HCT116 (cell line): ENCODE measurements at regions not wholly inside any gene's neighbourhood (a gene's known extent, or its start where the extent isn't known, plus 50 kb on each side); places are given as distances from the start of the nearest gene placed in this dataset.

ENCODE experiments used
- ATAC-seq: fragments of 200-7000 bp; cut with Tn5 transposase; 2 replicates; pipeline ENCODE4 v1.9.1; 2020; ENCODE audit warnings: mild to moderate bottlenecking, moderate library complexity
- BruUV-seq: library from RNA; stranded (reverse); fragments of 400-500 nt; replicated peaks from 2 replicates; lab custom pipeline; 2021; lab: Mats Ljungman, UMichigan
- CTCF ChIA-PET: fragments of 300-600 bp; sonication (Branson Sonifier 250); formaldehyde crosslinking; loops from one replicate; lab custom pipeline; 2021; ENCODE audit warnings: antibody characterized with exemption; lab: Charles Lee
- POLR2A ChIA-PET: fragments of 300-600, 350-600 bp; sonication (Branson Sonifier 250); formaldehyde crosslinking; loops from one replicate; lab custom pipeline; 2021; ENCODE audit warnings: antibody characterized with exemption; lab: Charles Lee
- RAD21 ChIA-PET, 2 experiments: fragments of 300-600 bp; sonication (Branson Sonifier 250); formaldehyde crosslinking; loops; one replicate each; lab custom pipeline; 2023; ENCODE audit warnings: low total read pairs in 2 of 2; ENCODE audit not compliant: uncharacterized antibody in 2 of 2, unreplicated experiment in 2 of 2, low non-redundant PET in 1 of 2; lab: Charles Lee
- DNase-seq: peaks from one replicate; pipeline ENCODE4 v3.0.0-alpha.2; 2010; ENCODE audit warnings: low read depth, low spot score
- H2AFZ ChIP-seq: fragments of 200-600 bp; shearing (Covaris generic), sonication (generic); 2 replicates; pipeline ENCODE4 v1.6.1; 2017; ENCODE audit warnings: low read depth, mixed run types, mixed read lengths, antibody characterized with exemption, low read length; ENCODE audit not compliant: poor library complexity, severe bottlenecking
- H3K27ac ChIP-seq: 2 replicates; pipeline ENCODE4 v1.5.1; 2012; ENCODE audit warnings: low read depth, low read length
- H3K27me3 ChIP-seq: fragments of 200-600 bp; sonication (generic); 2 replicates; pipeline ENCODE4 v1.6.1; 2016; ENCODE audit warnings: mixed run types, low read length, mixed read lengths; ENCODE audit not compliant: insufficient read depth
- H3K36me3 ChIP-seq, 2 experiments: fragments of 200-500 bp in 1 of 2; fragments of 200-600 bp in 1 of 2; sonication (Bioruptor generic) in 1 of 2; sonication (generic) in 1 of 2; 2 replicates each; pipeline versions ENCODE4 v1.5.1 to v1.6.1; 2014 to 2016; ENCODE audit warnings: low read length in 2 of 2, inconsistent platforms in 1 of 2, mixed read lengths in 1 of 2, mixed run types in 1 of 2; ENCODE audit not compliant: insufficient read depth in 2 of 2, control insufficient read depth in 1 of 2
- H3K4me1 ChIP-seq, 2 experiments: fragments of 200-600 bp in 1 of 2; sonication (generic) in 1 of 2; 2 replicates each; pipeline versions ENCODE4 v1.5.1 to v1.6.1; 2012 to 2017; ENCODE audit warnings: low read length in 2 of 2, inconsistent platforms in 1 of 2, mild to moderate bottlenecking in 1 of 2, mixed read lengths in 1 of 2, mixed run types in 1 of 2, moderate library complexity in 1 of 2; ENCODE audit not compliant: insufficient read depth in 2 of 2, control insufficient read depth in 1 of 2
- H3K4me2 ChIP-seq: fragments of 200-600 bp; sonication (generic); 2 replicates; pipeline ENCODE4 v1.6.1; 2017; ENCODE audit warnings: mixed run types, low read length, mixed read lengths
- H3K4me3 ChIP-seq, 2 experiments: fragments of 200-600 bp in 1 of 2; sonication (generic) in 1 of 2; replicated peaks in 1 of 2; 2 replicates each; pipeline ENCODE4 v1.5.1; 2011 to 2016; ENCODE audit warnings: low read length in 2 of 2, control low read depth in 1 of 2, low read depth in 1 of 2, mild to moderate bottlenecking in 1 of 2, mixed read lengths in 1 of 2, mixed run types in 1 of 2
- H3K79me2 ChIP-seq: fragments of 200-600 bp; sonication (generic); 2 replicates; pipeline ENCODE4 v1.6.1; 2017; ENCODE audit warnings: mild to moderate bottlenecking, mixed run types, low read length, moderate library complexity, mixed read lengths; ENCODE audit not compliant: insufficient read depth
- H3K9ac ChIP-seq: fragments of 200-600 bp; sonication (generic); 2 replicates; pipeline ENCODE4 v1.6.1; 2016; ENCODE audit warnings: low read length, mixed read lengths
- H3K9me2 ChIP-seq: fragments of 200-600 bp; sonication (generic), shearing (Covaris generic); 2 replicates; pipeline ENCODE4 v1.6.1; 2017; ENCODE audit warnings: mixed run types, mild to moderate bottlenecking, moderate library complexity; ENCODE audit not compliant: insufficient read depth
- H3K9me3 ChIP-seq, 2 experiments: fragments of 200-500 bp in 1 of 2; fragments of 200-600 bp in 1 of 2; sonication (Bioruptor generic) in 1 of 2; sonication (generic) in 1 of 2; 2 replicates each; pipeline ENCODE4 v1.6.1; 2014 to 2017; ENCODE audit warnings: low read length in 2 of 2, mixed read lengths in 2 of 2, inconsistent platforms in 1 of 2, low read depth in 1 of 2, mild to moderate bottlenecking in 1 of 2, mixed run types in 1 of 2, moderate library complexity in 1 of 2; ENCODE audit not compliant: control insufficient read depth in 1 of 2, insufficient read depth in 1 of 2
- H4K20me1 ChIP-seq: fragments of 200-600 bp; sonication (generic), shearing (Covaris generic); 2 replicates; pipeline ENCODE4 v1.6.1; 2017; ENCODE audit warnings: mixed run types, mild to moderate bottlenecking, moderate library complexity; ENCODE audit not compliant: insufficient read depth
- CBX3 ChIP-seq: IDR thresholded peaks from 2 replicates; pipeline ENCODE4 v1.6.1; 2012; ENCODE audit warnings: low read depth
- CEBPB ChIP-seq: IDR thresholded peaks from 2 replicates; pipeline ENCODE4 v1.6.1; 2012; ENCODE audit warnings: low read depth
- EGR1 ChIP-seq: IDR thresholded peaks from 2 replicates; pipeline ENCODE4 v1.6.1; 2012; ENCODE audit warnings: low read depth
- ELF1 ChIP-seq: IDR thresholded peaks from 2 replicates; pipeline ENCODE4 v1.6.1; 2012; ENCODE audit warnings: low read depth, borderline replicate concordance
- EZH2 ChIP-seq: fragments of 200-600 bp; sonication (generic); IDR thresholded peaks from 2 replicates; pipeline ENCODE4 v1.6.1; 2017; ENCODE audit warnings: antibody characterized with exemption, mixed run types
- EZH2phosphoT487 ChIP-seq: fragments of 200-600 bp; IDR thresholded peaks from 2 replicates; pipeline ENCODE4 v1.6.1; 2018; ENCODE audit warnings: antibody characterized with exemption, borderline replicate concordance
- JUND ChIP-seq: IDR thresholded peaks from 2 replicates; pipeline ENCODE4 v1.6.1; 2012
- POLR2A ChIP-seq: IDR thresholded peaks from 2 replicates; pipeline ENCODE4 v1.7.0; 2011; ENCODE audit warnings: borderline replicate concordance; ENCODE audit not compliant: insufficient read depth, insufficient read length; ENCODE audit errors: extremely low read depth
- POLR2AphosphoS5 ChIP-seq: IDR thresholded peaks from 2 replicates; pipeline ENCODE4 v1.6.1; 2011; ENCODE audit warnings: mild to moderate bottlenecking, low read depth, low read length, moderate library complexity
- SIN3A ChIP-seq: IDR thresholded peaks from 2 replicates; pipeline ENCODE4 v1.6.1; 2012; ENCODE audit warnings: low read depth
- SP1 ChIP-seq: IDR thresholded peaks from 2 replicates; pipeline ENCODE4 v1.6.1; 2012; ENCODE audit warnings: low read depth
- TCF7L2 ChIP-seq: IDR thresholded peaks from 2 replicates; pipeline ENCODE4 v1.7.0; 2011; ENCODE audit warnings: borderline replicate concordance, inconsistent platforms; ENCODE audit not compliant: insufficient read depth, insufficient read length; ENCODE audit errors: extremely low read depth
- YY1 ChIP-seq: IDR thresholded peaks from 2 replicates; pipeline ENCODE4 v1.6.1; 2011; ENCODE audit warnings: low read length, low read depth, moderate library complexity, mild to moderate bottlenecking; ENCODE audit not compliant: insufficient replicate concordance; ENCODE audit errors: extremely low read depth
- ZNF274 ChIP-seq: fragments of 200-500 bp; sonication (Bioruptor generic); IDR thresholded peaks from 2 replicates; pipeline ENCODE4 v1.6.1; 2014; ENCODE audit warnings: mild to moderate bottlenecking, low read depth, low read length, inconsistent platforms
- intact Hi-C: fragments of 100-400 bp; cut with micrococcal nuclease; formaldehyde crosslinking; loops from 2 replicates; pipeline ENCODE4 v1.10.0; 2022
- TF ChIP-seq, protein P1 (sequence below): IDR thresholded peaks from 2 replicates; pipeline ENCODE4 v1.6.1; 2012; ENCODE audit warnings: low read depth

DNA sequence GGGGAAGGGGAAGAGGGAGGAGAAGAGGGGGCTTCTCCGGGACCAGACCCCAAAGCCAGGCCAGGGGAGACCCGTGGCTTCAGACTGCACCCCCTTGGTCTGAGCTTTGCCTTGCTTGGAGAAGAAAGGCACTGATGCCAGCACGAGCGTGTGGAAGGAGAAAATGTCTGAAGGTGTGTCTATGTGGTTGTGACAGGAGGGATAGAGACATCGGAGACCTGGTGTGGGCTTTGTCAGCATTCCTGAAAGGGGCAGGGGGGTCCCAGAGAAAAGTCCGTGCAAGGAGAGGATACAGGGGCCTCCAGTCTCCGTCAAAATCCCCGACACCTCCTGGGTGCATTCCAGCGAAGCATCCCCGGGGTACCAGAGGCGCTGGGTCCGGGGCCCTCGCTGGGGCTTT is 139.0 kb upstream of the LHX5 start:
- TF ChIP-seq TCF7L2 (no peak), CEBPB (no peak), JUND (no peak), EZH2phosphoT487 (no peak), POLR2A (no peak), EGR1 (no peak)
- Histone ChIP-seq H3K9ac (no peak overlapping the region), H3K4me3 (no peak overlapping the region), H3K79me2 (no peaks in the 10 kb centered on the region), H3K36me3 (no peaks in the 10 kb centered on the region), H3K9me3 (no peaks in the 10 kb centered on the region), H3K4me1 (no peaks in the 10 kb centered on the region), H2AFZ (no peak overlapping the region), H3K9me2 (no peaks in the 10 kb centered on the region), H4K20me1 (no peaks in the 10 kb centered on the region), H3K27ac (no peak overlapping the region), H3K4me2 (no peak overlapping the region), H3K27me3 (peaks cover 55% of the 10 kb centered on the region)
- ChIA-PET CTCF (no interaction called here), RAD21 (no interaction called here), POLR2A (no interaction called here)
- no peak for DNase-seq
- ATAC-seq, result no peak
- no TSS peak for BruUV-seq
- intact Hi-C loops, result no loop called here

DNA sequence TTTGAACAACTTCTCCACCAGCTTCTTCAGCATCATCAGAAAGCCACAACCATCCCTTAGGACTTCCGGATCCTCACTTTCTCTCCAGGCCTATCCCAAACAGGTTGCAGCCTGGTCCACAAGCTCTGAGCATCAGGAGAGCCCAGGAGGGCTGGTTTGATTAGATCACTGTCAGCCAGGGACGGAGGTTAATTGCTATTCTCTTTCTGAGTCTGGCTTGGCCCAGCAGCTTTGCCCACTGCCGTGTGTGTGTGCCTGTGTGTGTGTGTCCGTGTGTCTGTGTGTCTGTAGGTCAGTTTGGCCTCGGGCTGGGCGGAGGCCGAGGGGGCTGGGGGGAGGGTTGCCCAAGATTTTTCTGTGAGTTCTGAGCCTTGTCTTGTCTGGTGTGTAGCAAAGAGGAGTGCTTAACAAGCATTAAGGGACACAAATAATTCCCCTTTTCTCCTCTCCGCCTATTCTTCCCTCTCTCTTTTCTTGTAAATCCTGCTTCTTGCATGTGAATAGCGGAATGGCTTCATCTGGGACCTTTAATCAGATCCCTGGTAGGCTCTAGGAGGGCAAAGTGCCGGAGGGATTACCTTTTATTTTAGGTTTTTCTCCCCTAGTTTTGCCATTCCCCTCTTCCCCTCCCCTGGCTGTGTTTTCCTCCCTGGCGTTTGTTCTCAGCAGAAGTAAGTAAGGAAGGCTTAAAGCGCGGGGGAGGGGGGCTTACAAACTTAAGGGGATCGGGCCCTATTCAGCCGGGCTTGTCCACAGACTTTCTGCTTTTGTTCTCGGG is 138.2 kb upstream of the LHX5 start:
- H3K4me1 ChIP-seq, result no peaks in the 10 kb centered on the region
- no peak overlapping the region for H3K4me3 ChIP-seq
- no peaks in the 10 kb centered on the region for H3K9me2 ChIP-seq
- ChIA-PET POLR2A (no interaction called here), CTCF (no interaction called here), RAD21 (no interaction called here)
- H4K20me1 ChIP-seq, result no peaks in the 10 kb centered on the region
- no peaks in the 10 kb centered on the region for H3K79me2 ChIP-seq
- H3K9ac ChIP-seq, result no peak overlapping the region
- H3K27me3 ChIP-seq, result peaks cover 53% of the 10 kb centered on the region
- H3K9me3 ChIP-seq, result no peaks in the 10 kb centered on the region
- H2AFZ ChIP-seq, result no peak overlapping the region
- no peak for ATAC-seq
- intact Hi-C loops, result no loop called here
- DNase-seq, result no peak
- no peaks in the 10 kb centered on the region for H3K36me3 ChIP-seq
- BruUV-seq, result no TSS peak
- no peak overlapping the region for H3K4me2 ChIP-seq
- H3K27ac ChIP-seq, result no peak overlapping the region
- no peak for TF ChIP-seq ZNF274
- TF ChIP-seq TCF7L2, result no peak
- TF ChIP-seq SIN3A, result no peak
- no peak for TF ChIP-seq EGR1
- no peak for TF ChIP-seq CBX3
- no peak for TF ChIP-seq ELF1
- TF ChIP-seq POLR2A, result no peak
- no peak for TF ChIP-seq POLR2AphosphoS5
- TF ChIP-seq YY1, result no peak
- no peak for TF ChIP-seq EZH2phosphoT487
- TF ChIP-seq EZH2, result no peak
- TF ChIP-seq JUND, result no peak
- TF ChIP-seq, protein P1, sequence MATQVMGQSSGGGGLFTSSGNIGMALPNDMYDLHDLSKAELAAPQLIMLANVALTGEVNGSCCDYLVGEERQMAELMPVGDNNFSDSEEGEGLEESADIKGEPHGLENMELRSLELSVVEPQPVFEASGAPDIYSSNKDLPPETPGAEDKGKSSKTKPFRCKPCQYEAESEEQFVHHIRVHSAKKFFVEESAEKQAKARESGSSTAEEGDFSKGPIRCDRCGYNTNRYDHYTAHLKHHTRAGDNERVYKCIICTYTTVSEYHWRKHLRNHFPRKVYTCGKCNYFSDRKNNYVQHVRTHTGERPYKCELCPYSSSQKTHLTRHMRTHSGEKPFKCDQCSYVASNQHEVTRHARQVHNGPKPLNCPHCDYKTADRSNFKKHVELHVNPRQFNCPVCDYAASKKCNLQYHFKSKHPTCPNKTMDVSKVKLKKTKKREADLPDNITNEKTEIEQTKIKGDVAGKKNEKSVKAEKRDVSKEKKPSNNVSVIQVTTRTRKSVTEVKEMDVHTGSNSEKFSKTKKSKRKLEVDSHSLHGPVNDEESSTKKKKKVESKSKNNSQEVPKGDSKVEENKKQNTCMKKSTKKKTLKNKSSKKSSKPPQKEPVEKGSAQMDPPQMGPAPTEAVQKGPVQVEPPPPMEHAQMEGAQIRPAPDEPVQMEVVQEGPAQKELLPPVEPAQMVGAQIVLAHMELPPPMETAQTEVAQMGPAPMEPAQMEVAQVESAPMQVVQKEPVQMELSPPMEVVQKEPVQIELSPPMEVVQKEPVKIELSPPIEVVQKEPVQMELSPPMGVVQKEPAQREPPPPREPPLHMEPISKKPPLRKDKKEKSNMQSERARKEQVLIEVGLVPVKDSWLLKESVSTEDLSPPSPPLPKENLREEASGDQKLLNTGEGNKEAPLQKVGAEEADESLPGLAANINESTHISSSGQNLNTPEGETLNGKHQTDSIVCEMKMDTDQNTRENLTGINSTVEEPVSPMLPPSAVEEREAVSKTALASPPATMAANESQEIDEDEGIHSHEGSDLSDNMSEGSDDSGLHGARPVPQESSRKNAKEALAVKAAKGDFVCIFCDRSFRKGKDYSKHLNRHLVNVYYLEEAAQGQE, result no peak
- TF ChIP-seq SP1, result no peak
